HL-60/S4 (cell line): ENCODE measurements at regions not wholly inside any gene's neighbourhood (a gene's known extent, or its start where the extent isn't known, plus 50 kb on each side); places are given as distances from the start of the nearest gene placed in this dataset.
"Not testable (repeated sequence)": the region's sequence is repeated elsewhere in the genome, so short reads cannot be mapped to it uniquely, and the experiment has no call there.

ENCODE experiments used
- in situ Hi-C: fragments of 300-500 bp; cut with MboI; formaldehyde crosslinking; loops from 2 replicates; pipeline ENCODE4 v1.14.3; 2022; ENCODE audit warnings: low sequenced_read_pairs

DNA sequence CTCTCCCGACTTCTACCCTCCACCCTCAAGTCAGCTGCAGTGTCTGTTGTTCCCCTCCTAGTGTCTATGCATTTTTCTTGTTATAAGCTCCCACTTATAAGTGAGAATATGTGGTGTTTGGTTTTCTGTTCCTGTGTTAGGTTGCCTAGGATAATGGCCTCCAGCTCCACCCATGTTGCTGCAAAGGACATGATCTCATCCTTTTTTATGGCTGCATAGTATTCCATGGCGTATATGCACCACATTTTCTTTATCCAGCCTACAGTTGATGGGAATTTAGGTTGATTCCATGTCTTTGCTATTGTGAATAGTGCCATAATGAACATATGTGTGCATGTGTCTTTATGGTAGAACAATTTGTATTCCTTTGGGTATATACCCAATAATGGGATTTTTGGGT, 80.7 kb downstream of the SPTSSA start:
- in situ Hi-C loops = not testable (repeated sequence)

DNA sequence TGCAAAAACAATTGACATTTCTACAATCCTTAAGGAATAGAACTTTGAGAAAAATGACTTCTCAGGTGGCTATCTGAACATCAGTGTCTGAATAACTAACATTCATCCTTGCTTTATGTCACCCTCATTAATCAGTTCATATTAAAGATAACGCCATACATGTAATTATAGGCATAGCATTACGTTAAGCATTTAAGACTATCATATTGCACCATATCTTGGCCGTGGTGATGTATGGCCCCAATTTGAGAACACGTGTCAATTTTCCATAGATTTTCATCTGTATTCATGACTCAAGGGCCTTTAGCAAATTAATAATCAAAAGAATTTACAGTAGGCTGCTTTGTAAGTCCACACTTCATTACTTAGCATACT, 81.6 kb downstream of the SPTSSA start:
- in situ Hi-C loops = no loop called here

DNA sequence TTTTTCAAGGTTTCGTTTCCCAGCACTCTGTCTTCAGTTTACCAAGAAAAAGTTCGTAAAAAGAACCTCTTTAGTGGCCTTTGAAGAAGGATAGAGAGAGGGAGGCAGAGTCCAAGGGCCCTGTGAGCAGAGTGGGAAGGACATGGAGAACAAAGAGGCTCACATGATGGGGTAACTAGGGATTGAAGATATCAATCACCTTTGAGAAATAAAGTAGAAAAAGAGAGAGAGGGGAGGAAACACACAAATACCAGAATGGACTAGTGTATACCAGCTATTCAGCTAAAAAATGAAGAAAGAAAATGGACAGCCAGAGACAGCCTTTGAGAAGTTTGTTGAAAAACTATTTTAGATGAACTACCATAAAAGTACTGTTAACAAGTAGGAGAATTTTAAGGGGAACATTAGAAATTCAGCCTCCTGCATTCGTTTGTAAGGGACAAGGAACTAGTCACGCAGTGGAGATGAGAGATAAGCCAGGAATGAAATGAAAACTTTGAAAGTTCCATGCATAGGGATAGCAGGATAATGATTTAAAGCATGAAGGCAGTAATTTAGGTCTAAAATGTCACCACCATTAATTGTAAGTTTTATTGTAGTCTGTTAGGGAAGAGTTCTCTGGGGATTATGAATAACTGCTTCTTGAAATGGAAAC, 82.1 kb downstream of the SPTSSA start:
- in situ Hi-C loops = no loop called here

DNA sequence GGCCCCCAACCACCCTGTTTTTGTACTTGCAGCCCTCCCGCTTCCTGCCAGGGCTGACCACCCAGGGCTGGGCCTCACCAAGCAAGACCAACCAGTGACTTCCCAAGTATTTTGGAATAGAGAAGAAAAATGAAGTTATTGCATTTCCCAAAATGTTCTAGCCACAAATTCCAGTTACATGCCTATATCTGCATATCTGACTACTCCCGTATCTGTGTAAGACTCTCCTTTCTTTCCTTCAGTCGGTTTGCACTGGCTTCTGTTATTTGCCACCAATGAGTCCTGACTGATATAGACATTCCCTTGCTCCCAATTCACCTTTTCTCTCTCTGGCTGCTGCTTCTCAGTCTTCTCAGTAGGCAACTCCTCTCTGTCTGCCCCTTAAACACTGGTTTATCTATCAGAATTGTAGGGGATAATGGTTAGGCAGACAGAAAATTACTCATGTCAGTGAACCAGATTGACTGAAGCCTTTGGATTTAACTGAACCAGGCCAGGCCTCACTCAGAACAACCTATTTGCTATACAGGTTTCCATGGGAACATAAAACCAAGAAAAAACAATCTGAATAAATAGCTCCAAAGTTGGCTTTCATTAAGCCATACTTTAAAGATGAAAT, 85.3 kb downstream of the SPTSSA start:
- in situ Hi-C loops = no loop called here

DNA sequence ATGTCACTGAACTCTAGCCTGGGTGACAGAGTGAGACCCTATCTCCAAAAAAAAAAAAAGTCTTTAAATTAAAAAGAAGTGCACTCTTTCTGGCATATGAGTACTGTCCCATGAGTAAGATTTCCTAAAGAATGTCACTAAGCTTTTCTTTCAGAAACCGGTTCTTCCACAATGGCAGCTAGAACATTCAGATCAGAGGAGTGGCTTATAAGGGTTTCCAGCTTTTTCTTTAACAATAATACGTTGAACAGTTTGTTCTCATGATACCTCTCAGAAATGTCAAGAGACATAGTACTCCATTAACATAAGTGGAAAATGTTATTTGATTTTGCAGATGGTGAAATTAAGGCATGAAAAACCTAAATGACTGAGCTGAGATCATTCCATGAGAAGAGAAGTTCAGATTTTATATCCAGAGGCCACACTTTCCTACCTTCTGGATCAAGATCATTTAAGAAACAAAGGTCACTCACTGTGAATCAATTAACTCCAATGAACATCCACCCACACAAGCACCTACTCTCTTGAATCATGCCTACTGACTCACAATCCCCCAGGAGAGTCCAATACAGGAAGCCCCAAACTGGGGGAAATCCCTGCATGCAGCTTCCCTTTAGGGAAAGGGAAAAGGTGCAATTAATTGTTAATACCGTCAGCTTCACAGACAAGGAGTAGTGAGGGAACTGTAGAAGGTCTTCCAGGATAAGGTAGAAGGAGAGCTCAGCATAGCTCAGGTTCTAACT, 86.9 kb downstream of the SPTSSA start:
- in situ Hi-C loops = loop anchor here (25.0 kb wide), 1 partner anchor 1037 kb away; the partner anchor contains the start of gene NFKBIA

DNA sequence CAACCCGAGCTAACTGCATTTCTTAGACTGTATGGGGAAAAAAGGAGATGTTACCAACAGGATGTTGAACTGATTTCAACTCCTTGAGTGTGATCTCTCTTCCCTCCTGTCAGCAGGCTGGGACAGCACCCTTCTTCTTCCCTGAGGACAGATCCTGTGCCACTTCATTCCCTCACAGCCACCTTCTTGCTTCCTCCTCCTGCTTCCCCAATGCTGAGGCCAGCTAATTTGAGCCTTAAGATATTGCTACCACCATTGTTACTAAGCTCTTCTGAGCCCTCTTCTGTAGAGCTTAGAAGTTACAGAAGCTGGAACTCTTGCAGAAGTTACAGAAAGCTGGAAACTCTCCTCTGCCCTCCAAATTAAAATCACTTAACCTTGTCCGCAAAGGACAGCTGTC, 88.8 kb downstream of the SPTSSA start:
- in situ Hi-C loops = loop anchor here (25.0 kb wide), 1 partner anchor 1039 kb away; the partner anchor contains the start of gene NFKBIA

DNA sequence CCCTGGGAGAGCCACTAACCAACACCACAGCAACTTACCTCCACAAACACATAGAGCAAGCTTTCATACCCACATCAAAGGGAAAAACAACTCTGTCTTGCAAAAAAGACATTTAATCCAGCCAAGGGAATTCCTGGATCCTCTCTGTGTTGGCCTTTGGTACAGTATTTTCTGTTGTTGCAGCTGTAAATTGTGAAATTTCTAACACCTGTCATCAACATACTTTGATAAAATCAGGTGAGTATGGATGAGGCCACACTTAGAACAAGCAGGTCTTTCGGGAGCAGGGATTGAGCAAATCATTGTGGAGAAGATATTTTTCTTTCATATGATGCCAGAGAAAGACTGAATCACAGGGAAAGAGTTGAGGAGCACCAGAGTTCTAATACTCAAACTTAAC, 89.3 kb downstream of the SPTSSA start:
- in situ Hi-C loops = loop anchor here (25.0 kb wide), 1 partner anchor 1040 kb away; the partner anchor contains the start of gene NFKBIA

DNA sequence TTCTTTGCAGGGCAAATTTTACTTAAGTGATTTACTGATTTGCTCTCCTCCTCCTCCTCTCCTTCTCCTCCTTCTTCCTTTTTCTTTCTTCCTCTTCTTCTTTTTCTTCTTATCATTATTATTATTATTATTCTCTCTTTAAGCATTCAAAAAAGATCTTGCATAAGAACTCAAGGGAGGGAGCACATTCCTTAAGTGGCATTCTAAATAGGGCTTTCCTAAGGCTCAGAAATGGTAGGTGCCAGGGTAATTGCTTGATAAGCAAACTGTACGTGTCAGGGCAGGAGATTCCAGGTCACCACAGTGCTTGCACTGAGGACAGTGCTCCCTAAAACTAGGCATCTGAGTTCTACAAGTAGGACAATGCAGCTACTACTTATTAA, 92.4 kb downstream of the SPTSSA start:
- in situ Hi-C loops = loop anchor here (25.0 kb wide), 1 partner anchor 1043 kb away; the partner anchor contains the start of gene NFKBIA

DNA sequence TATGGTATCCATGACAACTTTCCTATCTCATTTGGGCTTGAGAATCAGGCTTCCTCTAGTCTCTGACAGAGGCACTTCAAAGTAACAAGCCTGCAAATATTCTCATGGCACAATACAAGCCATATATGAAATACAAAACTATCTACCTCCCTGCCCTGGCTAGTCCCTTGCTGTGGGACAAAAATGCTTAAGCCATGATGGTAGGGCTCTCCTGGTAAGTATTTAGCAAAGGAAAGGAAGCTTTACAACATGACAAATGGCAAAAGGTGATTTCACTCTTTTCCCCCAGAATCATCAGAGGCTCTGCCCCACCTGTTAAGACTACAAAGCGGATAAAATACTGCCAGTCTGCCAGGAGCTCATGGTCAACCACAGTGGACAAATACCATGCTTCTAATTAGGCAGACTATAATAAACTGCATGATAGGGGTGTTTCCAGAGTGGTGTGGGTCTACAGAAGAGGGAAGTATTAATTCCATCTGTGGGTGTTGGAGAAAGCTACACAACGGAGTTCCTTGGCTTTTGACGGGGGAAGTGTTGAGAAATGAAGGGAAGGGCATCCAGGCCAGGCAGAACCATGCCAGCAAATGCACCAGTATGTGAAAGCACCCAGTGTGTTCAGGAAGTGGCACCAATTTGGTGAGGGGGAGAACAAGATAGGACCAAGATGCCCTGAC, 92.9 kb downstream of the SPTSSA start:
- in situ Hi-C loops = loop anchor here (25.0 kb wide), 1 partner anchor 1043 kb away; the partner anchor contains the start of gene NFKBIA

DNA sequence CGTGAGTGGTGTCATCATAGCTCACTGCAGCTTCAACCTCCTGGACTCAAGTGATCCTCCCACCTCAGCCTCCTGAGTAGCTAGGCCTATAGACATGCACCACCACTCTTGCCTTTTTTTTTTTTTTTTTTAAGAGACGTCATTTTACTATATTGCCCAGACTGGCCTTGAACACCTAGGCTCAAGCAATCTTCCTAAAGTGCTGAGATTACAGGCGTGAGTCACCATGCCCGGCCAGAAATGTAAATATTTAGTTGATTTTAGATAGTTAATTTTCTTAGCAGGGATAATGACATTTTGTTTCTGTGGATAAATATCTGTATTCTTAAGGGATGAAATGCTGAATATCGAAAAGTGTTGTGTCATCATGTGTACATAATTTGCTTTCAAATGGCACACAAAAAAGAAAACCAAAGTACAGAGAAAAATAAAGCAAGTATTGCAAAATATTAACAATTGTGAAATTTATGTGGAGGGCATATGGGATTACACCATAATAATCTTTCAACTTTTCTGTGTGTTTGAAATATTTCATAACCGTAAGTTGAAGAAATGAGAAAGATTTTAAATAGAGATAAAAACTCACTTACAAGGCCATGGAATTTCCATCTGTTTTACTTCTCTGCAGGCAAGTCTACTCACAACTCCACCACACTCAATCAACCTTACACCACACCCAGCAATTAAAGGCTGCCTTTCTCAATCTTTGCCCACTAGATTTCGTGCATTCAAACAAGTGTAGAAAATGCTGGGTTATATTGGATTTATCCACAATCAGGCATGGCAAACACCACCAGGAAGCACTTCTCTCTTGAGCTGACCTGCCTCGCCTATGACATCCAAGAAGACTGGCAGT, 93.7 kb downstream of the SPTSSA start:
- in situ Hi-C loops = loop anchor here (25.0 kb wide), 1 partner anchor 1044 kb away; the partner anchor contains the start of gene NFKBIA

DNA sequence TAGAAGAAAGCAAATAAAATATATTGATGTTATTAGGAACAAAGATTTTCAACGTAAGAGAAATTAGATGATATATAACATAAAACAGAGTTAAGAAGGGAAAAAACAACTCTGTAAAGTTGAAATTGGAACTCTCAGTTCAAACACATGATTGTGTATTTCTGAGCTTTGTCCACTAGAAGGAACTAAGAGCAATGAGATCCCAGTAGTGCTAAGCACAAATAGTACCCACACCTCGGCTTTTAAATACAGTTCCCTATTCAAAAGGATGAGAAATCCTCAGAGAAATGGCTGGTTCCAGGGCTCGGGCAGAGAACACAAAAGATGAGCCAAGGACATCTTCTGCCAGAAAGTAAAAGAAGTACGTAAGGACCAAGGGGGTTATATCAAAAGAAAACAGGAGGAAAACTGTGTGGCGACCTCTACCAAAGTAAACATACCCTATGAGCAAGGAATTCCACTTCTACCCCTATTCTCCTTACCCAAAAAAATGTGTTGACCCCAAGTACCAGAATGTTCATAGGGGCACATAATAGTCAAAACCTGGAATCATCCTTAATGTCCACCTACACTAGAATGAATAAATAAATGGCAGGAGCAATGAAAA, 96.6 kb downstream of the SPTSSA start:
- in situ Hi-C loops = loop anchor here (25.0 kb wide), 1 partner anchor 1047 kb away; the partner anchor contains the start of gene NFKBIA

DNA sequence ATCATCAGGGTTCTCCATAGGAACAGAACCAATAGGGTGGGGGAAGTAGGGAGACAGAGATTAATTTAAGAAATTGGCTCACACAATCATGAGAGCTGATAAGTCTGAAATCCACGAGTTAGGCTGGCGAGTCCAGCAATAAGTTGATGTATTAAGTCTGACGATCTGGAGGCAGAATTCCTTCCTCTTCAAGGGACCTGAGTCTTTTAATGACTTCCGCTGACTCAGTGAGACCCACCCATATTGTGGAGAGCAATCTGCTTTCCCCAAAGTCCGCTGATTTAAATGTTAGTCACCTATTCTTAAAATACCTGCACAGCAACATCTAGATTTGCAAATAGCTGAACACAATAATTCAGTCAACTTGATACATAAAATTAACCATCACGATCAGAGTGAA, 97.8 kb downstream of the SPTSSA start:
- in situ Hi-C loops = loop anchor here (25.0 kb wide), 1 partner anchor 1048 kb away; the partner anchor contains the start of gene NFKBIA

DNA sequence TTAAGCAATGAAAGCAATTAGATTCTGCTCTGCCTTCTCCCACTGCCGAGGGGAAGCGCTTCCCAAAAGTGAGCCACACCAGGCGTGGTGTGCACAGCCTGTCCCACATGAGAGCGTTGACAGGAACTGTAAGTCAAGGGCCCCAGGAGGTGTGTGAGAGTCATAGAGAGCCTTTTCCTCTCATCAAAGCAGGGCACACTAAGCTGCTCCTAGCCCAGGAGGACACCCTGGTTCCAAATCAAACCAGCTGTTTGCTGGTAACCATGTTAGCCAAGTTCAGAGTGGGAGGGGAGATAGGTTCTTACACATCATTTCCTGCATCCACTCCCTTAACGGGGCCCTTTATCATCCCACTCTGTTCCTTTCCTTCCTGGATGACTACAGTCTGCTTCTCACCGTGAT, 98.3 kb downstream of the SPTSSA start:
- in situ Hi-C loops = loop anchor here (25.0 kb wide), 1 partner anchor 1049 kb away; the partner anchor contains the start of gene NFKBIA

DNA sequence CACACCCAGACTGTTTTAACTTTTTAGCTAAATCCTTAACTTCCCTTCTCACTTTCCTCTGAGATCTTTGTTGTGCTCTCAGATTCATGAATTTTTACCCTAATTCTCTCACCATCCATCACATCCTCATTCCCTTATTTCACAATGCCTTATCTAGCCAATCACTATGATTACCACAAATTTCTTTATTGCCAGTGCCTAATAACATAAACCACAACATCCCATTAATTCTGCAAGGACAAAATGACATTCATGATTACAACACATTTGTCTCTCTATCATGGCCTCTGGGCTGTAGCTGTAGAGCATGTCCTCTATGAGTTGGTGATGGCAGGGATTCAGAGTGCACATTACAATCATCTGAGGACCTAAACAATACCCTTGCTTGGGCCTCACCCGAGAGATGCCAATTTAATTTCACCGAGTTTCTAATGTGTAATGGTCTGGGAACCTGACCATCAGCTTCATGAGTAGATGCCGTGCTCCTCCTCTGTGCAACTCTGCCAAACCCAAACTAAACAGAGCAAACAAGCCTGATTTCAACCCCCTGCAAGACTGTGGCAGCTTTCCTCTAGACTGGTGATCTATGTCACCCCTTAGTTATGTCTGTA, 99.3 kb downstream of the SPTSSA start:
- in situ Hi-C loops = loop anchor here (25.0 kb wide), 1 partner anchor 1050 kb away; the partner anchor contains the start of gene NFKBIA

DNA sequence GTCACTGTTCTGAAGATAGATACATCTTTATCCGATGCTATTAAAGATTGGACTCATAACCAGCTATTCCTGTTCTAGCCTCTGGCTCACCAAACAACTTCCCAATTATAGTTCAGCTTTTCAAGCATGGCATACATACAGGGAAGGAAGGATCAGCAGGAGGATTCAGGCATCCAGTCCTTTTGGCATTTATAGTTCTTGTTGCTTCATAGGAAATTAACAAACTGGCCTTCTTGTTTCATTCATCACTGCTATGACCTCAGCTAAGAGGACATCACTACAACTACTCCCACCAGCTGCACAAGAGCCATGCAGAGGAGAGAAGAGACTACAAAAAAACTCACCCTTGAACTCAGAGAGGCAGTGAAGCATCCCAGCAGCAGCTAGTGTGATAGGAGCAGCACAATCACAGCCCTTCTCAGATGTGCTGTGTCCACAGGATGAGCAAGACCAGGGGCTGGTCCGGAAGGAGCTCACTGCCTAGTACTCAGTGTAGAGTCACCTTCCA, 100.5 kb downstream of the SPTSSA start:
- in situ Hi-C loops = loop anchor here (25.0 kb wide), 1 partner anchor 1051 kb away; the partner anchor contains the start of gene NFKBIA

DNA sequence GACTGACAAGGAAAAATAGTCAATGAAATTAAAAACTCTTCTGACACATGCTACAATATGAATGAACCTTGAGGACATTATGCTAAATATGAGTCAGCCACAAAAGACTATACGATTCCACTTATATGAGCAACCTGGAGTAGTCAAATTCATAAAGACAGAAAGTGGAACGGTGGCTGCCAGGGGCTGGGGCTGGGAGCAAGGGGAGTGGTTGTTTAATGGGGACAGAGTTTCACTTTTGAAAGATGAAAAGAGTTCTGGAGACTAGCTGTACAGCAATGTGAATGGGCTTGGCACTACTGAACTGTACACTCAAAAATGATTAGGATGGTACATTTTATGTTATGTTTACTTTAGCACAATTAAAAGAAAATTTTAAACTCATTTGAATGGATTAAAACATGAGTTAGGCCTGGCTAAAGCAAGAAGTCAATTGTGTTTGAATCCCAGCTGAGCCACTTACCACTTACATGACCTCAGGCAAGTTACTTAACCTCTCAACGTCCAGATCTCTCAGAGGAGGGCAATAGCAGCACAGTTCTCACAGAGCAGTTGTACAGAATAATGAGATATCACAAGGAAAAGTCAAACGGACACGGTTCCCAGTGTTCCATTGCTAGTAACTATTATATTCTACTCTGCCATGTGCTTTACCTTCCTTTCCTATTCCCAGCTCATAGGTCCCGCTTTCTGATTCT, 102.5 kb downstream of the SPTSSA start:
- in situ Hi-C loops = loop anchor here (25.0 kb wide), 1 partner anchor 1053 kb away; the partner anchor contains the start of gene NFKBIA

DNA sequence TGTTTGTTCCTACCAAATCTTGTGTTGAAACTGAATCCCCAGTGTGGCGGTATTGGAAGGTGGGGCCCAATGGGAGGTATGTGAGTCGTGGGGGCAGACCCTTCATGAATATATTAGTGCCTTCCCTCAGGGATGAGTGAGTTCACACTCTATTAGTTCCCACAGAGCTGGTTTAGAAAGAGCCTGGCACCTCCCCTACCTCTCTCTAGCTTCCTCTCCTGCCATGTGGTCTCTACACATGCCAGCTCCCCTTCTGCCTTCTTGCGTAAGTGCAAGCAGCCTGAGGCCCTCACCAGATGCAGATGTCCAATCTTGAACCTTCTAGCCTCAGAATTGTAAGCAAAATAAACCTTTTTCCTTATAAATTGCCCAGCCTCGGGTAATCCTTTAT, 105.8 kb downstream of the SPTSSA start:
- in situ Hi-C loops = loop anchor here (25.0 kb wide), 1 partner anchor 1056 kb away; the partner anchor contains the start of gene NFKBIA
